NB4 (cell line): ENCODE measurements at regions not wholly inside any gene's neighbourhood (a gene's known extent, or its start where the extent isn't known, plus 50 kb on each side); places are given as distances from the start of the nearest gene placed in this dataset.

Experiments
- CTCF ChIP-seq: IDR thresholded peaks from one replicate; pipeline ENCODE4 v1.5.1; 2012; ENCODE audit warnings: low read depth, low read length
- MAX ChIP-seq: IDR thresholded peaks from 2 replicates; pipeline ENCODE4 v1.6.1; 2011; ENCODE audit warnings: low read depth, low read length
- MYC ChIP-seq: IDR thresholded peaks from 2 replicates; pipeline ENCODE4 v1.6.1; 2011; ENCODE audit warnings: low read depth, low read length
- POLR2A ChIP-seq: IDR thresholded peaks from 2 replicates; pipeline ENCODE4 v1.6.1; 2011; ENCODE audit warnings: mild to moderate bottlenecking; ENCODE audit not compliant: insufficient read length; ENCODE audit errors: extremely low read depth

DNA sequence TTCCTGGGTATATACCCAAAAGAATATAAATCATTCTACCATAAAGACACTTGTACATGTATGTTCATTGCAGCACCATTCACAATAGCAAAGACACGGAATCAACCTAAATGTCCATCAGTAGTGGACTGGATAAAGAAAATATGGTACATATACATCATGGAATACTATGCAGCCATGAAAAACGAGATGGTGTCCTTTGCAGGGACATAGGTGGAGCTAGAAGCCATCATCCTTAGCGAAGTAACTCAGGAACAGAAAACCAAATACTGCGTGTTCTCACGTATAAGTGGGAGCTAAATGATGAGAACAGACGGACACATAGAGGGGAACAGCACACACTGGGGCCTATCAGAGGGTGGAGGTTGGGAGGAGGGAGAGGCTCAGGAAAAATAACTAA, 183.7 kb upstream of the CELF2 start:
- TF ChIP-seq CTCF (no peak), POLR2A (no peak), MAX (no peak), MYC (no peak)
